Hepatocyte (in vitro differentiated cells): ENCODE measurements at regions not wholly inside any gene's neighbourhood (a gene's known extent, or its start where the extent isn't known, plus 50 kb on each side); places are given as distances from the start of the nearest gene placed in this dataset.

Experiments used
- CTCF ChIP-seq: fragments of 200-600 bp; sonication (generic); IDR thresholded peaks from 2 replicates; pipeline ENCODE4 v1.5.1; 2016; ENCODE audit warnings: antibody characterized with exemption, mild to moderate bottlenecking; ENCODE audit not compliant: poor library complexity
- EZH2 ChIP-seq: fragments of 200-600 bp; sonication (generic); IDR thresholded peaks from 2 replicates; pipeline ENCODE4 v1.6.1; 2016; ENCODE audit warnings: antibody characterized with exemption, mild to moderate bottlenecking, borderline replicate concordance
- EZH2phosphoT487 ChIP-seq: fragments of 200-600 bp; sonication (generic); IDR thresholded peaks from one replicate; pipeline ENCODE4 v1.6.1; 2018; ENCODE audit warnings: antibody characterized with exemption, mild to moderate bottlenecking, low read depth, moderate library complexity; ENCODE audit not compliant: unreplicated experiment, severe bottlenecking

DNA sequence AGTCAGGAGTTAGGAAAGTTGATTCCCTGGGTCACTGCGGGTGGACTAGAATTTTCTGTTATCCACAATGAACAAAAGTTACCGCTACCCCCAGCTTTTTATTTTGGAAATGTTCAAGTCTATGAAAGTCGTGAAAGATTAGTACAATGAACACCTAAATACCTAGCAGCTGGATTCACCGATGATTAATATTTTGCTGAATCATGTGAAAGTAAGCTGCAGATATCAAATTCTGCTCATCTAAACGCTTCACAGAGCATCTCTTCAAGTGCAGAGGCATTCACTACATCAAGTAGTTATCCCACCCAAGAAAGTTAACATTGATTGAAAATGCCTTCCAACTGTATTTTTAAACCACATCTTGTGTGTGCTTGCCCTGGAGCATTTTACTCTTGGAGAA, 729.0 kb upstream of the NR2F2 start:
- TF ChIP-seq CTCF (no peak), EZH2 (no peak), EZH2phosphoT487 (no peak)
